Caco-2 (cell line): ENCODE measurements at regions not wholly inside any gene's neighbourhood (a gene's known extent, or its start where the extent isn't known, plus 50 kb on each side); places are given as distances from the start of the nearest gene placed in this dataset.

Source experiments
- BruUV-seq: library from RNA; stranded (reverse); fragments of 400-500 nt; replicated peaks from 2 replicates; lab custom pipeline; 2021; lab: Mats Ljungman, UMichigan
- CTCF ChIA-PET: fragments of 300-600 bp; sonication (Branson Sonifier 250); formaldehyde crosslinking; loops from one replicate; lab custom pipeline; 2022; ENCODE audit warnings: antibody characterized with exemption; lab: Charles Lee
- POLR2A ChIA-PET: fragments of 300-600 bp; sonication (Branson Sonifier 250); formaldehyde crosslinking; loops from one replicate; lab custom pipeline; 2022; ENCODE audit warnings: antibody characterized with exemption; lab: Charles Lee
- DNase-seq, 2 experiments: peaks; one replicate each; pipeline versions ENCODE4 v3.0.0 to v3.0.0-alpha.2; 2020 to 2022
- H3K27me3 ChIP-seq: replicated peaks from 2 replicates; pipeline ENCODE4 v1.6.0; 2011; ENCODE audit warnings: low read length; ENCODE audit not compliant: control insufficient read depth, insufficient read depth
- H3K36me3 ChIP-seq: 2 replicates; pipeline ENCODE4 v1.5.1; 2011; ENCODE audit warnings: low read length; ENCODE audit not compliant: control insufficient read depth, insufficient read depth
- H3K4me1 ChIP-seq: fragments of 250-450 bp; sonication (Bioruptor Pico); 2 replicates; pipeline ENCODE4 v1.5.1; 2020; ENCODE audit warnings: mild to moderate bottlenecking
- H3K4me3 ChIP-seq: 2 replicates; pipeline ENCODE4 v1.5.1; 2011; ENCODE audit warnings: low read depth, mild to moderate bottlenecking, control low read depth, low read length
- H3K9me3 ChIP-seq: fragments of 250-450 bp; sonication (Bioruptor Pico); 2 replicates; pipeline ENCODE4 v1.5.1; 2020; ENCODE audit warnings: mild to moderate bottlenecking, moderate library complexity
- H3K27ac Mint-ChIP-seq: one replicate; pipeline ENCODE4 v1.8.0; 2022; ENCODE audit warnings: mixed read lengths; ENCODE audit not compliant: unreplicated experiment
- H3K27me3 Mint-ChIP-seq: one replicate; pipeline ENCODE4 v1.8.0; 2022; ENCODE audit warnings: mixed read lengths; ENCODE audit not compliant: insufficient read depth, unreplicated experiment
- H3K36me3 Mint-ChIP-seq: one replicate; pipeline ENCODE4 v1.8.0; 2022; ENCODE audit warnings: mild to moderate bottlenecking, mixed read lengths; ENCODE audit not compliant: insufficient read depth, unreplicated experiment
- H3K4me1 Mint-ChIP-seq: one replicate; pipeline ENCODE4 v1.8.0; 2022; ENCODE audit warnings: low read depth, mixed read lengths; ENCODE audit not compliant: unreplicated experiment
- H3K4me3 Mint-ChIP-seq: one replicate; pipeline ENCODE4 v1.8.0; 2022; ENCODE audit warnings: mild to moderate bottlenecking, moderate library complexity, mixed read lengths; ENCODE audit not compliant: unreplicated experiment
- H3K9me3 Mint-ChIP-seq: one replicate; pipeline ENCODE4 v1.8.0; 2022; ENCODE audit warnings: mixed read lengths; ENCODE audit not compliant: unreplicated experiment
- CTCF ChIP-seq, 2 experiments: fragments of 200-600 bp in 1 of 2; IDR thresholded peaks; 1 replicate in 1 of 2; 2 replicates in 1 of 2; pipeline versions ENCODE4 v1.5.1 to v1.8.0; 2011 to 2022; ENCODE audit warnings: antibody characterized with exemption in 1 of 2, control low read depth in 1 of 2, inconsistent platforms in 1 of 2, low read depth in 1 of 2, low read length in 1 of 2, mild to moderate bottlenecking in 1 of 2, moderate library complexity in 1 of 2; ENCODE audit not compliant: insufficient read depth in 1 of 2, severe bottlenecking in 1 of 2, unreplicated experiment in 1 of 2
- intact Hi-C: fragments of 100-400 bp; cut with micrococcal nuclease; formaldehyde crosslinking; loops from one replicate; pipeline ENCODE4 v1.10.0; 2022; ENCODE audit not compliant: unreplicated experiment

GRCh38 chr11:133747409-133747808 lies 97.9 kb downstream of the SPATA19 start:
- no peaks in the 10 kb centered on the region for H3K36me3 ChIP-seq
- H3K9me3 ChIP-seq = peaks cover 7% of the 10 kb centered on the region
- no peak overlapping the region for H3K4me3 ChIP-seq
- no peak for TF ChIP-seq CTCF (IDR thresholded peaks at IDR 0.05; ENCODE audit: insufficient read depth in 1 of 2, low read depth in 1 of 2, low read length in 1 of 2, severe bottlenecking in 1 of 2, unreplicated experiment in 1 of 2)
- Mint-ChIP-seq H3K4me1 (no peaks in the 10 kb centered on the region), H3K36me3 (no peaks in the 10 kb centered on the region), H3K4me3 (no peak overlapping the region), H3K9me3 (peaks cover 9% of the 10 kb centered on the region), H3K27me3 (peaks cover 18% of the 10 kb centered on the region), H3K27ac (no peak overlapping the region)
- ChIA-PET POLR2A (no interaction called here), CTCF (no interaction called here)
- intact Hi-C loops = no loop called here
- BruUV-seq = no TSS peak
- no peaks in the 10 kb centered on the region for H3K27me3 ChIP-seq
- no peaks in the 10 kb centered on the region for H3K4me1 ChIP-seq
- DNase-seq = no peak

GRCh38 chr11:133746663-133747306 lies 98.5 kb downstream of the SPATA19 start:
- H3K4me1 ChIP-seq = no peaks in the 10 kb centered on the region
- Mint-ChIP-seq H3K9me3 (peaks cover 9% of the 10 kb centered on the region), H3K27me3 (peaks cover 18% of the 10 kb centered on the region), H3K36me3 (no peaks in the 10 kb centered on the region), H3K27ac (no peak overlapping the region), H3K4me3 (no peak overlapping the region), H3K4me1 (no peaks in the 10 kb centered on the region)
- ChIA-PET CTCF (no interaction called here), POLR2A (no interaction called here)
- intact Hi-C loops = no loop called here
- no peak overlapping the region for H3K4me3 ChIP-seq
- no peaks in the 10 kb centered on the region for H3K27me3 ChIP-seq
- no TSS peak for BruUV-seq
- DNase-seq = no peak
- no peak for TF ChIP-seq CTCF (IDR thresholded peaks at IDR 0.05; ENCODE audit: insufficient read depth in 1 of 2, low read depth in 1 of 2, low read length in 1 of 2, severe bottlenecking in 1 of 2, unreplicated experiment in 1 of 2)
- H3K9me3 ChIP-seq = peaks cover 3% of the 10 kb centered on the region
- no peaks in the 10 kb centered on the region for H3K36me3 ChIP-seq

GRCh38 chr11:133745791-133746190 lies 99.5 kb downstream of the SPATA19 start:
- Histone ChIP-seq H3K27me3 (no peaks in the 10 kb centered on the region), H3K4me3 (no peak overlapping the region), H3K4me1 (no peaks in the 10 kb centered on the region), H3K36me3 (no peaks in the 10 kb centered on the region), H3K9me3 (no peaks in the 10 kb centered on the region)
- Mint-ChIP-seq H3K4me1 (no peaks in the 10 kb centered on the region), H3K4me3 (no peak overlapping the region), H3K27me3 (peaks cover 18% of the 10 kb centered on the region), H3K27ac (no peak overlapping the region), H3K9me3 (peaks cover 9% of the 10 kb centered on the region), H3K36me3 (no peaks in the 10 kb centered on the region)
- ChIA-PET CTCF (no interaction called here), POLR2A (no interaction called here)
- intact Hi-C loops = no loop called here
- BruUV-seq = no TSS peak
- no peak for DNase-seq
- no peak for TF ChIP-seq CTCF (IDR thresholded peaks at IDR 0.05; ENCODE audit: insufficient read depth in 1 of 2, low read depth in 1 of 2, low read length in 1 of 2, severe bottlenecking in 1 of 2, unreplicated experiment in 1 of 2)
